H9 (cell line): ENCODE measurements at regions not wholly inside any gene's neighbourhood (a gene's known extent, or its start where the extent isn't known, plus 50 kb on each side); places are given as distances from the start of the nearest gene placed in this dataset.

Experiments
- DNase-seq: peaks from one replicate; pipeline ENCODE4 v3.0.0-alpha.2; 2017
- H2AFZ ChIP-seq: one replicate; pipeline ENCODE4 v1.6.1; 2013; ENCODE audit warnings: mild to moderate bottlenecking, low read length, control low read depth, moderate library complexity
- H2AK5ac ChIP-seq: 2 replicates; pipeline ENCODE4 v1.6.1; 2013; ENCODE audit warnings: low read length, control low read depth, mixed read lengths; ENCODE audit not compliant: insufficient read length
- H2BK120ac ChIP-seq: one replicate; pipeline ENCODE4 v1.6.1; 2013; ENCODE audit warnings: low read depth, mild to moderate bottlenecking, low read length, control low read depth, inconsistent platforms; ENCODE audit not compliant: poor library complexity, severe bottlenecking
- H2BK12ac ChIP-seq: 2 replicates; pipeline ENCODE4 v1.6.1; 2013; ENCODE audit warnings: low read length, control low read depth, mixed read lengths, low read depth; ENCODE audit not compliant: insufficient read length
- H2BK15ac ChIP-seq: 2 replicates; pipeline ENCODE4 v1.6.1; 2013; ENCODE audit warnings: low read depth, low read length, control low read depth
- H2BK20ac ChIP-seq: one replicate; pipeline ENCODE4 v1.6.1; 2013; ENCODE audit warnings: low read depth, mild to moderate bottlenecking, low read length, control low read depth, inconsistent platforms; ENCODE audit not compliant: poor library complexity, severe bottlenecking
- H2BK5ac ChIP-seq: 2 replicates; pipeline ENCODE4 v1.6.1; 2013; ENCODE audit warnings: low read length, control low read depth, mixed read lengths; ENCODE audit not compliant: insufficient read length
- H3K14ac ChIP-seq: 2 replicates; pipeline ENCODE4 v1.6.1; 2013; ENCODE audit warnings: low read length, control low read depth; ENCODE audit not compliant: insufficient read depth
- H3K18ac ChIP-seq: 2 replicates; pipeline ENCODE4 v1.6.1; 2013; ENCODE audit warnings: low read depth, mild to moderate bottlenecking, mixed read lengths, low read length, control low read depth; ENCODE audit not compliant: insufficient read length
- H3K23ac ChIP-seq: 2 replicates; pipeline ENCODE4 v1.6.1; 2013; ENCODE audit warnings: low read length, control low read depth, mixed read lengths, low read depth; ENCODE audit not compliant: insufficient read length
- H3K23me2 ChIP-seq: 2 replicates; pipeline ENCODE4 v1.6.1; 2013; ENCODE audit warnings: low read depth, mild to moderate bottlenecking, mixed read lengths, low read length, control low read depth; ENCODE audit not compliant: insufficient read length, poor library complexity, severe bottlenecking
- H3K27ac ChIP-seq: 2 replicates; pipeline ENCODE4 v1.5.1; 2013; ENCODE audit warnings: low read length, control low read depth, mixed read lengths, low read depth; ENCODE audit not compliant: insufficient read length
- H3K27me3 ChIP-seq: 2 replicates; pipeline ENCODE4 v1.6.1; 2013; ENCODE audit warnings: low read length, control low read depth, inconsistent platforms; ENCODE audit not compliant: insufficient read depth
- H3K4ac ChIP-seq: 2 replicates; pipeline ENCODE4 v1.6.1; 2013; ENCODE audit warnings: low read depth, mild to moderate bottlenecking, control low read depth, inconsistent platforms, low read length, moderate library complexity
- H3K4me1 ChIP-seq: 2 replicates; pipeline ENCODE4 v1.6.1; 2013; ENCODE audit warnings: low read length, control low read depth, inconsistent platforms; ENCODE audit not compliant: insufficient read depth
- H3K4me2 ChIP-seq: 2 replicates; pipeline ENCODE4 v1.6.1; 2013; ENCODE audit warnings: low read length, control low read depth, mixed read lengths; ENCODE audit not compliant: insufficient read length, insufficient read depth
- H3K56ac ChIP-seq: 2 replicates; pipeline ENCODE4 v1.6.1; 2013; ENCODE audit warnings: low read depth, mild to moderate bottlenecking, mixed read lengths, low read length, control low read depth; ENCODE audit not compliant: insufficient read length
- H3K79me1 ChIP-seq: 2 replicates; pipeline ENCODE4 v1.6.1; 2013; ENCODE audit warnings: low read depth, mild to moderate bottlenecking, moderate library complexity, low read length, control low read depth, inconsistent platforms; ENCODE audit not compliant: insufficient read depth, poor library complexity, severe bottlenecking
- H3K79me2 ChIP-seq: 2 replicates; pipeline ENCODE4 v1.6.1; 2013; ENCODE audit warnings: low read length, control low read depth, inconsistent platforms; ENCODE audit not compliant: insufficient read depth
- H3K9ac ChIP-seq: 2 replicates; pipeline ENCODE4 v1.6.1; 2013; ENCODE audit warnings: low read length, control low read depth, mixed read lengths; ENCODE audit not compliant: insufficient read length; ENCODE audit errors: extremely low read depth
- H3K9me3 ChIP-seq: one replicate; pipeline ENCODE4 v1.6.1; 2013; ENCODE audit warnings: low read depth, low read length, inconsistent platforms; ENCODE audit not compliant: control insufficient read depth
- H3T11ph ChIP-seq: one replicate; pipeline ENCODE4 v1.6.1; 2013; ENCODE audit warnings: mild to moderate bottlenecking, low read length, control low read depth, inconsistent platforms
- H4K20me1 ChIP-seq: one replicate; pipeline ENCODE4 v1.6.1; 2013; ENCODE audit not compliant: control insufficient read depth, insufficient read length, insufficient read depth
- H4K5ac ChIP-seq: 2 replicates; pipeline ENCODE4 v1.6.1; 2013; ENCODE audit warnings: low read depth, mild to moderate bottlenecking, mixed read lengths, low read length, control low read depth; ENCODE audit not compliant: insufficient read length
- H4K8ac ChIP-seq: replicated peaks from 2 replicates; pipeline ENCODE4 v1.6.1; 2013; ENCODE audit warnings: low read length, control low read depth, mixed read lengths, low read depth; ENCODE audit not compliant: insufficient read length
- H4K91ac ChIP-seq: 2 replicates; pipeline ENCODE4 v1.6.1; 2013; ENCODE audit warnings: low read depth, mild to moderate bottlenecking, moderate library complexity, mixed read lengths, low read length, control low read depth; ENCODE audit not compliant: insufficient read length
- H3K27ac Mint-ChIP-seq, 3 experiments: 2 replicates in 2 of 3; 3 replicates in 1 of 3; pipeline ENCODE4 v1.8.0; 2020 to 2021; ENCODE audit warnings: mixed read lengths in 3 of 3, mild to moderate bottlenecking in 1 of 3, moderate library complexity in 1 of 3
- H3K27me3 Mint-ChIP-seq: 2 replicates; pipeline ENCODE4 v1.8.0; 2021; ENCODE audit warnings: low read depth, mild to moderate bottlenecking, moderate library complexity, mixed read lengths
- H3K36me3 Mint-ChIP-seq, 3 experiments: 2 replicates in 2 of 3; 3 replicates in 1 of 3; pipeline ENCODE4 v1.8.0; 2020 to 2021; ENCODE audit warnings: low read depth in 3 of 3, mixed read lengths in 3 of 3; ENCODE audit not compliant: insufficient read depth in 1 of 3
- H3K4me1 Mint-ChIP-seq, 2 experiments: 2 replicates each; pipeline ENCODE4 v1.8.0; 2020; ENCODE audit warnings: mixed read lengths in 2 of 2
- H3K4me3 Mint-ChIP-seq, 2 experiments: 2 replicates in 1 of 2; 3 replicates in 1 of 2; pipeline ENCODE4 v1.8.0; 2020 to 2021; ENCODE audit warnings: mild to moderate bottlenecking in 2 of 2, mixed read lengths in 2 of 2, moderate library complexity in 1 of 2
- H3K9me3 Mint-ChIP-seq, 2 experiments: 2 replicates in 1 of 2; 3 replicates in 1 of 2; pipeline ENCODE4 v1.8.0; 2020; ENCODE audit warnings: mild to moderate bottlenecking in 2 of 2, mixed read lengths in 2 of 2, moderate library complexity in 1 of 2
- WGBS: extraction: QIAGEN DNeasy Blood & Tissue Kit; methylation state at CpG from one replicate; pipeline ENCODE4 v1.1.7; 2013; ENCODE audit warnings: missing lambda C conversion rate, low lambda C conversion rate, mixed read lengths; ENCODE audit not compliant: insufficient read length; ENCODE audit errors: extremely low coverage; 5-methylcytosine and 5-hydroxymethylcytosine counted together
- TF ChIP-seq, protein P1 (sequence below): fragments of 200-600 bp; sonication (generic); conservative IDR thresholded peaks from 3 replicates; pipeline ENCODE4 v1.8.0; 2021; ENCODE audit warnings: antibody characterized with exemption, mild to moderate bottlenecking

DNA sequence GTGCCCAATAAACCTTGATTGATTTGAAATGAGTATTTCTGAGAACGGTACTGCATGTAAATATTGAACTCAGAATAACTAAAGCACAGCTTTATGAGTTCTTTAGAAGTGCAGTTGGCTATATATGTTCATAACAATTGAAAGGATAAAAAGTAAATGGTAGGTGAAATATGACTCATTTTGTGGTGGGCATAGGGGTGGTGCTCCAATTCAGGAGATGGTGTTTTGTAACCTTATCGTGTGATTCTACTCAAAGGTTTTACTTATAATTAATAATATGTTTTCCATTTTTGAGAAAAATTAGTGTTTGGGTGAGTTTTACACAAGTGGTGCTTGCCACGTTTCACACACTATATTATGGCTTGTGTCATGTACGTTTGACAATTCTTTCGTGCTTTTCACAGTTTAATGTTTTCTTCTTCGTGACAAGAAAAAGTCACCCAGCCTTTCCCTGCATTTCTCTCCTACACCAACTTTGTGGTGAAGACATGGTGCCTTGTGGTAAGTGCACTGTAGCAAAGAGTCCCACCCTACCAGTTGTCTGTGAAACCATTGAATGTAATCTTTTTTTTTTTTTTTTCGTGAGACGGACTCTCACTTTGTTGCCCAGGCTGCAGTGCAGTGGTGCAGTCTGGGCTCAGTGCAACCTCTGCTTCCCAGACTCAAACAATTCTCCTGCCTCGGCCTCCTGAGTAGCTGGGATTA is 492.5 kb upstream of the SGCD start:
- Histone ChIP-seq H2BK12ac (no peak overlapping the region), H2BK15ac (no peak overlapping the region), H4K8ac (no peak overlapping the region), H4K20me1 (no peaks in the 10 kb centered on the region), H3K4me2 (no peak overlapping the region), H3K79me1 (no peaks in the 10 kb centered on the region), H3K18ac (no peak overlapping the region), H3K27ac (no peak overlapping the region), H2AK5ac (no peak overlapping the region), H3K23me2 (no peaks in the 10 kb centered on the region), H3K56ac (no peak overlapping the region), H3K4me1 (no peaks in the 10 kb centered on the region), H4K91ac (no peak overlapping the region), H3K4ac (no peak overlapping the region), H3K14ac (no peak overlapping the region), H4K5ac (no peak overlapping the region), H3K9ac (no peak overlapping the region), H2BK120ac (no peak overlapping the region), H3K27me3 (no peaks in the 10 kb centered on the region), H2BK5ac (no peak overlapping the region), H3K9me3 (no peaks in the 10 kb centered on the region), H2AFZ (no peak overlapping the region), H3K23ac (no peak overlapping the region), H2BK20ac (no peak overlapping the region), H3T11ph (no peak overlapping the region), H3K79me2 (no peaks in the 10 kb centered on the region)
- TF ChIP-seq, protein P1, sequence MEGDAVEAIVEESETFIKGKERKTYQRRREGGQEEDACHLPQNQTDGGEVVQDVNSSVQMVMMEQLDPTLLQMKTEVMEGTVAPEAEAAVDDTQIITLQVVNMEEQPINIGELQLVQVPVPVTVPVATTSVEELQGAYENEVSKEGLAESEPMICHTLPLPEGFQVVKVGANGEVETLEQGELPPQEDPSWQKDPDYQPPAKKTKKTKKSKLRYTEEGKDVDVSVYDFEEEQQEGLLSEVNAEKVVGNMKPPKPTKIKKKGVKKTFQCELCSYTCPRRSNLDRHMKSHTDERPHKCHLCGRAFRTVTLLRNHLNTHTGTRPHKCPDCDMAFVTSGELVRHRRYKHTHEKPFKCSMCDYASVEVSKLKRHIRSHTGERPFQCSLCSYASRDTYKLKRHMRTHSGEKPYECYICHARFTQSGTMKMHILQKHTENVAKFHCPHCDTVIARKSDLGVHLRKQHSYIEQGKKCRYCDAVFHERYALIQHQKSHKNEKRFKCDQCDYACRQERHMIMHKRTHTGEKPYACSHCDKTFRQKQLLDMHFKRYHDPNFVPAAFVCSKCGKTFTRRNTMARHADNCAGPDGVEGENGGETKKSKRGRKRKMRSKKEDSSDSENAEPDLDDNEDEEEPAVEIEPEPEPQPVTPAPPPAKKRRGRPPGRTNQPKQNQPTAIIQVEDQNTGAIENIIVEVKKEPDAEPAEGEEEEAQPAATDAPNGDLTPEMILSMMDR = no peak
- DNase-seq = no peak
- Mint-ChIP-seq H3K9me3 (no peaks in the 10 kb centered on the region), H3K27me3 (no peaks in the 10 kb centered on the region), H3K4me3 (no peak overlapping the region), H3K36me3 (no peaks in the 10 kb centered on the region), H3K4me1 (peaks cover 0 to 4% of the 10 kb centered on the region in 2 experiments; a peak in 1 of 4 replicates), H3K27ac (no peak overlapping the region)
- no CpG with 5 or more reads among the region's 9 CpGs for WGBS
